ENCODE measurements at regions not wholly inside any gene's neighbourhood (a gene's known extent, or its start where the extent isn't known, plus 50 kb on each side); places are given as distances from the start of the nearest gene placed in this dataset.

DNA sequence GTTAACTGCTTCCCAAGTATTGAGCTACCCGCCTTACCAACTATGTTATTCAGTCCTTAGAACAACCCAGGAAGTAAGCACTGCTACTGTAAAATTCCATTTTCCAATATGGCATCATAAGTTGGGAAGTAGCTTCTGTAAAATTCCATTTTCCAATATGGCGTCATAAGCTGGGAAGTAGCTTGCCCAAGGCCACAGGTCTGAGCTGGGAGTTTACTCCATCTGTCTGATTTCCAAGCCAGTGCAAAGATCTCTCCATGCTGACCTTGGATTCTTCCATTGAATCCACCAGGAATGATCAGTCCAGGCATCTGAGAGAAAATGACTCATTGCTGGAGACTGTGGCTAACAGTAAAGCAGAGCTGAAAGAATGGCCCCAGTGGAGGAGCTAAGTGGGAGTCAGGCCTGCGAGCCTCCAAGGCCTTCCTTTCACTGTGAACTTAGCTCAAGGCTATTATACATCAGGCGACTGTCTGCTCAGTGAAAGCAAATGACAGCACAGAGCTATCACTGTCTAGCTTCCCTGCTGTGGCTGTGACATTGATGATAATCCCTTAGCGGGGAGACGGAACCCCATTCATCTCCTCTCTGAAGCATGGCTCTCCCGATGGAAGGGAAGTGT lies 430.4 kb downstream of the HAPSTR1 start (continued):
- TF ChIP-seq ZFP1 (CRISPR knock-in tag; IDR thresholded peaks at IDR 0.05), result no peak
- TF ChIP-seq LARP7 (IDR thresholded peaks at IDR 0.05), result no peak
- TF ChIP-seq ZNF384 (IDR thresholded peaks at IDR 0.05; ENCODE audit: low read depth, low read length), result no peak
- TF ChIP-seq SMAD4 (CRISPR knock-in tag; conservative IDR thresholded peaks at IDR 0.05), result no peak
- no peak for TF ChIP-seq PTTG1 (tag; IDR thresholded peaks at IDR 0.05; ENCODE audit: low read depth)
- TF ChIP-seq ATF1 (CRISPR knock-in tag; IDR thresholded peaks at IDR 0.05), result no peak
- no peak for TF ChIP-seq ATF1 (tag; IDR thresholded peaks at IDR 0.05)

GRCh38 chr16:9522614-9523013 lies 431.2 kb downstream of the HAPSTR1 start:
- TF ChIP-seq ILK (tag; IDR thresholded peaks at IDR 0.05; ENCODE audit: borderline replicate concordance, low read depth), result no peak
- TF ChIP-seq FOXK2 (conservative IDR thresholded peaks at IDR 0.05 in 1 of 2, IDR thresholded peaks at IDR 0.05 in 1 of 2; ENCODE audit: low read depth in 2 of 2), result no peak
- no peak for TF ChIP-seq HNRNPK (IDR thresholded peaks at IDR 0.05; ENCODE audit: low read depth, low read length, poor library complexity, severe bottlenecking)
- TF ChIP-seq, protein P1, sequence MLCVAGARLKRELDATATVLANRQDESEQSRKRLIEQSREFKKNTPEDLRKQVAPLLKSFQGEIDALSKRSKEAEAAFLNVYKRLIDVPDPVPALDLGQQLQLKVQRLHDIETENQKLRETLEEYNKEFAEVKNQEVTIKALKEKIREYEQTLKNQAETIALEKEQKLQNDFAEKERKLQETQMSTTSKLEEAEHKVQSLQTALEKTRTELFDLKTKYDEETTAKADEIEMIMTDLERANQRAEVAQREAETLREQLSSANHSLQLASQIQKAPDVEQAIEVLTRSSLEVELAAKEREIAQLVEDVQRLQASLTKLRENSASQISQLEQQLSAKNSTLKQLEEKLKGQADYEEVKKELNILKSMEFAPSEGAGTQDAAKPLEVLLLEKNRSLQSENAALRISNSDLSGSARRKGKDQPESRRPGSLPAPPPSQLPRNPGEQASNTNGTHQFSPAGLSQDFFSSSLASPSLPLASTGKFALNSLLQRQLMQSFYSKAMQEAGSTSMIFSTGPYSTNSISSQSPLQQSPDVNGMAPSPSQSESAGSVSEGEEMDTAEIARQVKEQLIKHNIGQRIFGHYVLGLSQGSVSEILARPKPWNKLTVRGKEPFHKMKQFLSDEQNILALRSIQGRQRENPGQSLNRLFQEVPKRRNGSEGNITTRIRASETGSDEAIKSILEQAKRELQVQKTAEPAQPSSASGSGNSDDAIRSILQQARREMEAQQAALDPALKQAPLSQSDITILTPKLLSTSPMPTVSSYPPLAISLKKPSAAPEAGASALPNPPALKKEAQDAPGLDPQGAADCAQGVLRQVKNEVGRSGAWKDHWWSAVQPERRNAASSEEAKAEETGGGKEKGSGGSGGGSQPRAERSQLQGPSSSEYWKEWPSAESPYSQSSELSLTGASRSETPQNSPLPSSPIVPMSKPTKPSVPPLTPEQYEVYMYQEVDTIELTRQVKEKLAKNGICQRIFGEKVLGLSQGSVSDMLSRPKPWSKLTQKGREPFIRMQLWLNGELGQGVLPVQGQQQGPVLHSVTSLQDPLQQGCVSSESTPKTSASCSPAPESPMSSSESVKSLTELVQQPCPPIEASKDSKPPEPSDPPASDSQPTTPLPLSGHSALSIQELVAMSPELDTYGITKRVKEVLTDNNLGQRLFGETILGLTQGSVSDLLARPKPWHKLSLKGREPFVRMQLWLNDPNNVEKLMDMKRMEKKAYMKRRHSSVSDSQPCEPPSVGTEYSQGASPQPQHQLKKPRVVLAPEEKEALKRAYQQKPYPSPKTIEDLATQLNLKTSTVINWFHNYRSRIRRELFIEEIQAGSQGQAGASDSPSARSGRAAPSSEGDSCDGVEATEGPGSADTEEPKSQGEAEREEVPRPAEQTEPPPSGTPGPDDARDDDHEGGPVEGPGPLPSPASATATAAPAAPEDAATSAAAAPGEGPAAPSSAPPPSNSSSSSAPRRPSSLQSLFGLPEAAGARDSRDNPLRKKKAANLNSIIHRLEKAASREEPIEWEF (CRISPR knock-in tag; IDR thresholded peaks at IDR 0.05), result no peak

More at GRCh38 chr16:9522614-9523013, 431.2 kb downstream of the HAPSTR1 start:
- no peak for DNase-seq (ENCODE audit: extremely low read depth in 1 of 4, low spot score in 3 of 4)
- Histone ChIP-seq H3K4me1 (replicated peaks in 1 of 2; ENCODE audit: control insufficient read depth in 2 of 2, insufficient read depth in 2 of 2, low read length in 2 of 2) (no peaks in the 10 kb centered on the region), H3K79me2 (ENCODE audit: control insufficient read depth, insufficient read depth, low read length) (no peaks in the 10 kb centered on the region), H3K4me2 (ENCODE audit: insufficient read depth, low read length) (no peak overlapping the region), H3K9me3 (replicated peaks; ENCODE audit: control insufficient read depth, insufficient read depth, low read depth, low read length) (no peaks in the 10 kb centered on the region), H2AFZ (ENCODE audit: low read depth, low read length) (no peak overlapping the region), H3K27me3 (ENCODE audit: control insufficient read depth in 2 of 2, insufficient read depth in 2 of 2, low read length in 2 of 2) (peaks cover 0 to 8% of the 10 kb centered on the region in 2 experiments; a peak in 2 of 5 replicates), H3K27ac (ENCODE audit: extremely low read depth, low read depth, low read length) (no peak overlapping the region), H4K20me1 (replicated peaks; ENCODE audit: control insufficient read depth, insufficient read depth, low read length) (no peaks in the 10 kb centered on the region), H3K9ac (ENCODE audit: insufficient read depth in 1 of 2, low read depth in 2 of 2, low read length in 2 of 2) (no peak overlapping the region), H3K9me1 (ENCODE audit: control insufficient read depth, insufficient read depth, low read length) (no peaks in the 10 kb centered on the region), H3K36me3 (ENCODE audit: control insufficient read depth, insufficient read depth, low read length) (no peaks in the 10 kb centered on the region), H3K4me3 (no peak overlapping the region)
- no TSS peak for BruUV-seq (replicated peaks)
- no peak for ATAC-seq
- intact Hi-C loops (cut with micrococcal nuclease), result no loop called here
- in situ Hi-C loops (cut with MboI), result no loop called here
- POLR2A ChIA-PET, result interaction anchor here (0.7 to 1.2 kb wide), 4 partner anchors 17 to 37 kb away, joined by 3 to 5 read pairs (median 4); no protein-coding TSS in a partner anchor
- 0% methylated on average over 5 of the region's 5 CpGs for WGBS (ENCODE audit: insufficient coverage, low coverage, missing lambda C conversion rate)
- FAIRE-seq, result no peak
- CTCF ChIA-PET (ENCODE audit: low intra/inter-chr PET ratio), result no interaction called here
